ENCODE measurements at regions not wholly inside any gene's neighbourhood (a gene's known extent, or its start where the extent isn't known, plus 50 kb on each side); places are given as distances from the start of the nearest gene placed in this dataset.

GRCh38 chr2:9110346-9110884 is 96.2 kb upstream of the ASAP2 start:
- no peak for TF ChIP-seq CTCF (optimal IDR thresholded peaks at IDR 0.05 in 1 of 3, IDR thresholded peaks at IDR 0.05 in 1 of 3, conservative IDR thresholded peaks at IDR 0.05 in 1 of 3; ENCODE audit: extremely low read depth in 1 of 3, insufficient read depth in 2 of 3, low read length in 3 of 3)
- TF ChIP-seq EZH2 (IDR thresholded peaks at IDR 0.05; ENCODE audit: low read length) = no peak

Data from keratinocyte (primary cell).